GM12892 (cell line): ENCODE measurements at regions not wholly inside any gene's neighbourhood (a gene's known extent, or its start where the extent isn't known, plus 50 kb on each side); places are given as distances from the start of the nearest gene placed in this dataset.

Experiments used
- POLR2A ChIP-seq: IDR thresholded peaks from 2 replicates; pipeline ENCODE4 v1.6.1; 2011; ENCODE audit warnings: low read depth, low read length, control low read depth
- POLR2AphosphoS5 ChIP-seq: IDR thresholded peaks from 2 replicates; pipeline ENCODE4 v1.6.1; 2011; ENCODE audit warnings: low read depth, low read length, control low read depth
- TAF1 ChIP-seq: IDR thresholded peaks from 2 replicates; pipeline ENCODE4 v1.6.1; 2011; ENCODE audit warnings: low read depth, mild to moderate bottlenecking, control low read depth, low read length, borderline replicate concordance

GRCh38 chr12:5377997-5378592 lies 53.8 kb upstream of the NTF3 start:
- TF ChIP-seq POLR2A (no peak), TAF1 (no peak), POLR2AphosphoS5 (no peak)
